ENCODE measurements at regions not wholly inside any gene's neighbourhood (a gene's known extent, or its start where the extent isn't known, plus 50 kb on each side); places are given as distances from the start of the nearest gene placed in this dataset.
A peak's percentile ranks its signal among the peaks of the same experiment; 100 is the strongest.

DNA sequence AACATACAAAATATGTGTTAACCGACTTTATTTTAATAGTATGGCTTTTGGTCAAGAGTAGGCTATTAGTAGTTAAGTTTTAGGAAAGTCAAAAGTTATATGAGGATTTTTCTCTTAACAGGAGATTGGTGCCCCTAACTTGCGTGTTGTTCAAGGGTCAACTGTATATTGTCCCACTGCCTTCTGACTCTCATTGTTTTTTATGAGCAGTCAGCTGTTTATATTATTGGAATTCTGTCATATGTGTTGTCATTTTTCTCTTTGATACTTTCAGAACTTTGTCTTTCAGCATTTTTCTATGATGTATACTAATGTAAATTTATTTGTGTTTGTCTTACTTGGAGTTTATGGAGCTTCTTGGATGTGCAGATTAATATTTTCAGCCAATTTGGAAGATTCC lies 142.1 kb upstream of the CMC1 start:
- no peak for DNase-seq
- H3K4me3 ChIP-seq (ENCODE audit: low read length in 3 of 3), result no peak overlapping the region
- peaks cover 0 to 9% (median 3%) of the 10 kb centered on the region in 3 donors for H3K9me3 ChIP-seq (ENCODE audit: control insufficient read depth in 2 of 3, insufficient read depth in 1 of 3, low read length in 3 of 3)
- H3K36me3 ChIP-seq (ENCODE audit: control insufficient read depth in 2 of 3, insufficient read depth in 3 of 3, low read length in 3 of 3), result no peaks in the 10 kb centered on the region
- TF ChIP-seq, protein P1, sequence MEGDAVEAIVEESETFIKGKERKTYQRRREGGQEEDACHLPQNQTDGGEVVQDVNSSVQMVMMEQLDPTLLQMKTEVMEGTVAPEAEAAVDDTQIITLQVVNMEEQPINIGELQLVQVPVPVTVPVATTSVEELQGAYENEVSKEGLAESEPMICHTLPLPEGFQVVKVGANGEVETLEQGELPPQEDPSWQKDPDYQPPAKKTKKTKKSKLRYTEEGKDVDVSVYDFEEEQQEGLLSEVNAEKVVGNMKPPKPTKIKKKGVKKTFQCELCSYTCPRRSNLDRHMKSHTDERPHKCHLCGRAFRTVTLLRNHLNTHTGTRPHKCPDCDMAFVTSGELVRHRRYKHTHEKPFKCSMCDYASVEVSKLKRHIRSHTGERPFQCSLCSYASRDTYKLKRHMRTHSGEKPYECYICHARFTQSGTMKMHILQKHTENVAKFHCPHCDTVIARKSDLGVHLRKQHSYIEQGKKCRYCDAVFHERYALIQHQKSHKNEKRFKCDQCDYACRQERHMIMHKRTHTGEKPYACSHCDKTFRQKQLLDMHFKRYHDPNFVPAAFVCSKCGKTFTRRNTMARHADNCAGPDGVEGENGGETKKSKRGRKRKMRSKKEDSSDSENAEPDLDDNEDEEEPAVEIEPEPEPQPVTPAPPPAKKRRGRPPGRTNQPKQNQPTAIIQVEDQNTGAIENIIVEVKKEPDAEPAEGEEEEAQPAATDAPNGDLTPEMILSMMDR (IDR thresholded peaks at IDR 0.05; ENCODE audit: borderline replicate concordance, extremely low read depth, insufficient read depth), result no peak
- intact Hi-C loops (cut with DNase I), result no loop called here
- no peak overlapping the region for H3K27ac ChIP-seq (ENCODE audit: low read depth in 2 of 2, low read length in 2 of 2)
- H3K4me1 ChIP-seq (ENCODE audit: control insufficient read depth in 2 of 3, insufficient read depth in 2 of 3, low read depth in 1 of 3, low read length in 3 of 3), result no peaks in the 10 kb centered on the region
- no peak overlapping the region for H3K9ac ChIP-seq (ENCODE audit: low read length in 3 of 3)
- no peaks in the 10 kb centered on the region for H3K27me3 ChIP-seq (ENCODE audit: control insufficient read depth, insufficient read depth, low read length)
- FAIRE-seq, result no peak

DNA sequence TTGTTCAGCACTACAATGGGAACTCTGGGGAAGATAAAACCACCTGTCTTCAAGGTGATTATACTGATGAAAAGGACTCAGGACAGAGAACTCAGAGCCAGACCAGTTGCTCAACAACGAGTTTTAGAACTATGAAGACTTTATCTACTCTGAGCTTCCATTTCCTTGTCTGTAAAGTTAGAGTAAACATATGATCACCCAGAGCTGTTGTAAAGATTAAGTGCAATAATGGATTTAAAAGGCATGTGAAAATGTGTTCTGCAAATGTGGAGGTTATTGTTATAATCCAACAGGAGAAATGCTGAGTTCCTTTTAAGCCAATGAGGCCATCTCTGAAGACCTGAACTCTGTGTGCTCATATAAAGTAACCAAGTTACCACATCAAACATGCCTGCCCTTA lies 139.7 kb upstream of the CMC1 start:
- no peak overlapping the region for H3K9ac ChIP-seq (ENCODE audit: low read length in 3 of 3)
- H3K27ac ChIP-seq (ENCODE audit: low read depth in 2 of 2, low read length in 2 of 2), result no peak overlapping the region
- no peak for DNase-seq
- no peaks in the 10 kb centered on the region for H3K36me3 ChIP-seq (ENCODE audit: control insufficient read depth in 2 of 3, insufficient read depth in 3 of 3, low read length in 3 of 3)
- no peaks in the 10 kb centered on the region for H3K4me1 ChIP-seq (ENCODE audit: control insufficient read depth in 2 of 3, insufficient read depth in 2 of 3, low read depth in 1 of 3, low read length in 3 of 3)
- intact Hi-C loops (cut with DNase I), result no loop called here
- TF ChIP-seq, protein P1 (IDR thresholded peaks at IDR 0.05; ENCODE audit: borderline replicate concordance, extremely low read depth, insufficient read depth), result no peak
- H3K27me3 ChIP-seq (ENCODE audit: control insufficient read depth, insufficient read depth, low read length), result no peaks in the 10 kb centered on the region
- FAIRE-seq, result no peak
- peaks cover 0 to 9% (median 3%) of the 10 kb centered on the region in 3 donors for H3K9me3 ChIP-seq (ENCODE audit: control insufficient read depth in 2 of 3, insufficient read depth in 1 of 3, low read length in 3 of 3)
- no peak overlapping the region for H3K4me3 ChIP-seq (ENCODE audit: low read length in 3 of 3)

DNA sequence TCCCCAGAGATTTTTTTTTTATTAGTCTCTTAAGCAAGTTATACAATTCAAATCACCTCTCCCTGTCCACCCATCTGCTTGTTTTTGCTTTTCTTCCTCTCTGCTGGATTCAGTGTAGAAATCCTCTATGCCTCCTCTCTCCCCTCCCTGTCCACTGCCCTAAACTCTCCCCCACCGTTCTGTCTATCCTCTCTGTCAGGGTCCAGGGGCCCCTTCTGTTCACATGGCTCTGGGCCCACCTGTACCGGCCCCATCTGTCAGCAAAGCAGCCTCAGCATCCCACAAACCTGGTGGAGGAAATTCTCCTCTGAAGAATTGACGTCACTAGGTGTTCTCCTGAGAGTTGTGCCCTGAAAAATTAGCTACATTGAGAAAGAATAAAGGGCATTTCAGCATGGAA lies 137.6 kb upstream of the CMC1 start:
- DNase-seq (no peak), FAIRE-seq (no peak)
- Histone ChIP-seq H3K9ac (ENCODE audit: low read length in 3 of 3) (no peak overlapping the region), H3K27ac (ENCODE audit: low read depth in 2 of 2, low read length in 2 of 2) (no peak overlapping the region), H3K36me3 (ENCODE audit: control insufficient read depth in 2 of 3, insufficient read depth in 3 of 3, low read length in 3 of 3) (no peaks in the 10 kb centered on the region), H3K27me3 (ENCODE audit: control insufficient read depth, insufficient read depth, low read length) (no peaks in the 10 kb centered on the region), H3K9me3 (ENCODE audit: control insufficient read depth in 2 of 3, insufficient read depth in 1 of 3, low read length in 3 of 3) (peaks cover 0 to 9% (median 3%) of the 10 kb centered on the region in 3 donors), H3K4me1 (ENCODE audit: control insufficient read depth in 2 of 3, insufficient read depth in 2 of 3, low read depth in 1 of 3, low read length in 3 of 3) (no peaks in the 10 kb centered on the region), H3K4me3 (ENCODE audit: low read length in 3 of 3) (no peak overlapping the region)
- intact Hi-C loops (cut with DNase I), result no loop called here
- TF ChIP-seq, protein P1 (IDR thresholded peaks at IDR 0.05; ENCODE audit: borderline replicate concordance, extremely low read depth, insufficient read depth), result no peak

DNA sequence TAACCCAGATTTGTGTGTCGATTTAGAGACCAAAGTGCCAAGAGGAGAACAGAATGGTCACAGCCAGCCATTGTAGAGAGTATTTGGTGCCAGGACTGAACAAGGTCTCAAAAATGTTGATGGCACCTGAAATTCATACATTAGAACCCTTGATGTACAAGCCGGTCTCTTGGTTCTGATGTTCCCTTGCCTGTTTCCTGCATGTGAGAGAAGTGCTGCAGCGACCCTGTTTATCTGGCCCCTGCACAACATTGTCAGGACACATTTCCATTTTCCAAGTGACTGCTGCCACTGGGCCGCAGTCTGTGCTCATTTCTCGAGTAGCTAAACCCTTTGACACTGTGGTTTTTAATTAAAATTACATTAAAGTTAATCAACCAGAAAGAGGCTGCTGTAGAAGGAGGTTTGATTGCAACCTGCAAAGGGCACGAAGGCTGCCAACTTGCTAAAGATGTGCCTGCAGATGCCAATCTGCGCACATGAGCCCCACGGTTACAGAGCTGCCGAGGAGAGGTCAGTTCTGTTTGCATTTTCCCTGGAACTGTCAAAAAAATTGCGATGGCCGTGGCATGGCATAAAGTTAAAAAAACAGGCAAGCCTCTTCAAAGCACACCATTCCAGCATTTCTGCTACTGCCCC lies 136.4 kb upstream of the CMC1 start:
- peaks cover 0 to 6% (median 0%) of the 10 kb centered on the region in 3 donors for H3K9me3 ChIP-seq (ENCODE audit: control insufficient read depth in 2 of 3, insufficient read depth in 1 of 3, low read length in 3 of 3)
- no peak overlapping the region for H3K9ac ChIP-seq (ENCODE audit: low read length in 3 of 3)
- no peaks in the 10 kb centered on the region for H3K27me3 ChIP-seq (ENCODE audit: control insufficient read depth, insufficient read depth, low read length)
- intact Hi-C loops (cut with DNase I), result no loop called here
- no peak overlapping the region for H3K27ac ChIP-seq (ENCODE audit: low read depth in 2 of 2, low read length in 2 of 2)
- TF ChIP-seq, protein P1 (IDR thresholded peaks at IDR 0.05; ENCODE audit: borderline replicate concordance, extremely low read depth, insufficient read depth), result no peak
- DNase-seq (peak in 2 of 5 donors; percentile 12 to 21), FAIRE-seq (no peak)
- no peaks in the 10 kb centered on the region for H3K4me1 ChIP-seq (ENCODE audit: control insufficient read depth in 2 of 3, insufficient read depth in 2 of 3, low read depth in 1 of 3, low read length in 3 of 3)
- no peak overlapping the region for H3K4me3 ChIP-seq (ENCODE audit: low read length in 3 of 3)
- H3K36me3 ChIP-seq (ENCODE audit: control insufficient read depth in 2 of 3, insufficient read depth in 3 of 3, low read length in 3 of 3), result no peaks in the 10 kb centered on the region
